ENCODE measurements at regions not wholly inside any gene's neighbourhood (a gene's known extent, or its start where the extent isn't known, plus 50 kb on each side); places are given as distances from the start of the nearest gene placed in this dataset.
A peak's percentile ranks its signal among the peaks of the same experiment; 100 is the strongest.

- DNase-seq (ENCODE audit: low spot score) = no peak
These were observed 52.0 kb downstream of the MAGEF1 start for GRCh38 chr3:184659797-184660301.

- no peak for DNase-seq (ENCODE audit: low spot score)
These were observed 53.5 kb downstream of the MAGEF1 start for GRCh38 chr3:184658223-184658928.

- DNase-seq (ENCODE audit: low spot score) = no peak
These were observed 54.8 kb downstream of the MAGEF1 start for GRCh38 chr3:184656829-184657681.

- DNase-seq (ENCODE audit: low spot score) = no peak
These were observed 55.4 kb downstream of the MAGEF1 start for GRCh38 chr3:184656458-184656828.

DNA sequence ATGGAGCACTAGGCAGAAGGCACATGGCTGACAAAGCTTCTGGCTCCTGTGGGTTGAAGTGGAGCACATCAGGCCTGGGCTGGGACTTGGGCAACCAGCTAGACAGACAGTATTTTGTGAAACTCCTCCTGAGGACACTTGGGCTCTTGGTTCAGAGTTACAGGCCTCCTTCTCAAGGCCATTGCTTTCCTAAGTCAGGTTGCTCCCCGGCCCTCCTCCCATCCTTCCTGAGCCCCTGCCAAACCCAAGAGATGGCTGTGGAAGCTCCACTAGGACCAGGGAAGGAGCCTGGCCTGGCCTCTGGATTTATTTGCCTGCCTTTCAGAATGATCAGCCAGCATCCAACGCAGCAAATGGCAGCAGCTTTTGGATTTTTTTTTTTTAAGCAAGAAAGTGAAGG is 56.3 kb downstream of the MAGEF1 start:
- DNase-seq (ENCODE audit: low spot score) = no peak

GRCh38 chr3:184654375-184654774 is 57.5 kb downstream of the MAGEF1 start:
- no peak for DNase-seq (ENCODE audit: low spot score)

DNA sequence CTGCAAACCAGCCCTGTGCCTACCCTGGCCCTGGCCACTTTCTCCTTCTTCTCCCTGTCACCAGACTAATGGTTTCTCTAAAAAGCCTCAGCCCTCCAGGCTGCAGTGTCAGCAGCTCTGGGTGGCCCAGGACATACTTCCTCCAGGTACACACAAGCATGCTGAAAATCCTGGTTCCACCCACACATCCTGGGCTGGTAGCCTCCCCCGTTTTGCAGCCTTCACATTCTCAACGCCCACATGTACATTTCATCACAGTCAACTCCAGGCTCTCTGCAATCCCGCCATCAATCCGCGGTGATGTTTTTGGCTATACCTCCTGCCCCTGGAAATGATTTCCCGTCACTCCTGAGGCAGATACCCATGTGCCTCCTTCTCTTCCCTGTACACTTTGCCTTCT is 59.4 kb downstream of the MAGEF1 start:
- no peak for DNase-seq (ENCODE audit: low spot score)

GRCh38 chr3:184651904-184652303 is 60.0 kb downstream of the MAGEF1 start:
- no peak for DNase-seq (ENCODE audit: low spot score)

DNA sequence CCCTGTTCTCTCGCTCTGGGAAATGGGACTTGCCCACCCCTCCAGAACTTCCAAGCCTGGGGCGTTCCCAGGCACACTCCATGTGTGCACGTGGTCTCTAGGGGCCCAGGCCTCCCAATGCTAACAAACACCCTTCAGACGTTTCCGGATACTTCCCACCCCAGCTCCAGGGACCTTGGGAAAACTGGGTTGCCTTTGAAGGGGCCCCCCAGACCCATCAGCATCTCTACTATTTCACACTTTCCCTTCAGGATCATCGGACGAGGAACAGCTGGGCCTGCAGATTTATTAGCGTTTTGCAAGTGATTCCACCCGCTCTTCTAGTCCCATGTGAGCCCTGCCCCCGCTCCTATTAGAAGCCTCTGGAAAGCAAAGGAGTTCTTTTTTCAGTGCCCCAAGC is 63.2 kb downstream of the MAGEF1 start:
- DNase-seq (ENCODE audit: low spot score) = no peak

- no peak for DNase-seq (ENCODE audit: low spot score)
These were observed 64.4 kb downstream of the MAGEF1 start for GRCh38 chr3:184647405-184647936.

GRCh38 chr3:184645336-184645735 is 66.5 kb downstream of the MAGEF1 start:
- no peak for DNase-seq (ENCODE audit: low spot score)

- DNase-seq (ENCODE audit: low spot score) = no peak
These were observed 68.4 kb downstream of the MAGEF1 start for GRCh38 chr3:184643442-184643841.

DNA sequence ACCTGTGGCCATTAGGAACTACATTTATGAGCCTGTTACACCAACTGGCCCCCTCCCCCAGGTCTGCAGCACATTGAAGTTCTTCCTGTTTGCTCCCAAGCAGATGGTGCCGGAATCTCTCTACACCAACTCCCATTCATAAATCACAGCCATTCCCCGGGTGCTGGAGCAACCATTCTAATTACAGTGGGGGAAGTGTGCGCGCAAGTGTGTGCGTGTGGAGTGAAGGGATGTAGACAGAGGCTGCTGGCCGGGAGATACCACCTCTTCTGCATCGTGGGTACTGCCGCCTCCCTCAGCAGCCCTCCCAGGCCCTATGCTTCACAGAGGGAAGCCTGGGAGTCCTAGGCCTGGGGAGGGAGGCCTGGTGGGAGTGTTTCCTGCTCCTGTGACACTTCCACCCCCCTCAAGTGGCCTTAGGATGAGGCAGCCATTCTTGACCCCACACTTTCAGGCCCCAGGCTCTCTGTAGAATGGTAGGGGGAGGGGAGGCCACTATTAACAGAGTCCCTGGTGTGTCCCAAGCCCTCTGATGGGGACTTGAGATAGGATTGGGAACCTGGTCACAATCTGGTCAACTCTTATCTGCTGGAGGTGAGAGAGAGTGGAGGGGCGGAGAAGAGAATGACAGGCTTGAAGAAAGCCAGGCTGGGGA is 69.1 kb downstream of the MAGEF1 start:
- DNase-seq (ENCODE audit: low spot score) = no peak

DNA sequence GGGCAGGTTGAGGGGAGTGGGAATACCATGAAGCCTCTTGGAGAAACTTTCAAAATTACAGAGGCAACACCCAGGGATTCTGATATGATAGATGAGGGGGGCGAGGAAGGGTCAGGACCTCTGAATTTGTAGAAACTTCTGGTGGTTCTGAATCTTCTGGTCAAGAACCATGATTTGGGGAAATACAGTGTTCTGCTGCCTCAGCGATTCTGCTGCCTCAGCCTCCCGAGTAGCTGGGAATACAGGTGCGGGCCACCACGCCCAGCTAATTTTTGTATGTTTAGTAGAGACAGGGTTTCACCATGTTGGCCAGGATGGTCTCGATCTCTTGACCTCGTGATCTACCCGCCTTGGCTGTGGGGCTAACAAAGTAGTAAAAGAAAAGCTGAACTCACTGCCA is 70.4 kb downstream of the MAGEF1 start:
- DNase-seq (ENCODE audit: low spot score) = no peak

DNA sequence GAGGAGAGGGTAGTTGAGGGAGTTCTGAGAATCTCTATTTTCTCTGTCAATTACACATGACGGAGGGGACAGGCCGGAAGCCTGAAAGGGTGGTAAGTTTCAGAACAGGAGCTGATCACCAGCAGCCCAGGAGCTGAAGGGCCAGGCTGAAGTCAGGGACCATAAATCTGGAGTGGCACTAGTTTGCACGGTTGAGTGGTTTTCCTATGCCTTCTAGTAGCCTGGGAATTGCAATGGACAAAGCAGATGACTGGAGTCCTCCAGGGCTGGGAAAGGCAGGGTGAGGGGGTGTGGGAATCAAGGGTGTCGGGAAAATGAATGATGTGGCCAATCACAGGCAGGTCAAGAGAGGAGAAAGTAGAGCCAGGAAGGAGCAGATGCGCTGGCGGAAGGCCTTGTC is 72.5 kb downstream of the MAGEF1 start:
- DNase-seq (ENCODE audit: low spot score) = no peak

- DNase-seq (ENCODE audit: low spot score) = peak; percentile 44
These were observed 74.2 kb downstream of the MAGEF1 start for GRCh38 chr3:184637705-184638104.

DNA sequence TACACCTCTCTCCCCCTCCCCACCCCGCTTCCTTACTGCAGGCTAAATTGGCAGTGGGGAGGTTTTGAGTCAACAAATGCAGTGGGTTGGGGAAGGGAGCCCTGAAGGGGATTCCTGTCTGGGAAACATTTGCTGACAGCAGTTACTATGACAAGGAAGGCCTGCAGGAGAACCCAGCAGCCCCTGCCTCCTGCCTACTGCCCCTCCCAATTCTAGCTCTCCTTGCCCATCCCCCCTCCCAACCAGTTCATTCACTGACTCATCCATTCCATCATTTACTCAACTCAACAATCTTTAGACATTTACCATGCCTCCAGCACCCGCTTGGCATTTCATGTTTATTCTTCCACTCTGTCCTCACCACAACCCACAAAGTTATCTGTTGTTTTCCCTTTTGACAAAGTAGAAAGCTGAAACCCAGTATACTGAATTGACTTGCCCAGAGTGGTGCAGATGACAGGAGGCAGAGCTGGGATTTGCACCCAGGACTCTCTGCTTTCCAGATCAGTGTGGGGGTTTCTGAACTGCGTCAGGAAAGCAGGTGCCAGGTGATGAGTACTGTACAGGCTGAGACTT is 75.0 kb downstream of the MAGEF1 start:
- no peak for DNase-seq (ENCODE audit: low spot score)

- no peak for DNase-seq (ENCODE audit: low spot score)
These were observed 74.2 kb downstream of the EPHB3 start for GRCh38 chr3:184635774-184636173.

GRCh38 chr3:184635126-184635525 is 73.5 kb downstream of the EPHB3 start:
- DNase-seq (ENCODE audit: low spot score) = no peak

- no peak for DNase-seq (ENCODE audit: low spot score)
These were observed 71.6 kb downstream of the EPHB3 start for GRCh38 chr3:184633237-184633579.

DNA sequence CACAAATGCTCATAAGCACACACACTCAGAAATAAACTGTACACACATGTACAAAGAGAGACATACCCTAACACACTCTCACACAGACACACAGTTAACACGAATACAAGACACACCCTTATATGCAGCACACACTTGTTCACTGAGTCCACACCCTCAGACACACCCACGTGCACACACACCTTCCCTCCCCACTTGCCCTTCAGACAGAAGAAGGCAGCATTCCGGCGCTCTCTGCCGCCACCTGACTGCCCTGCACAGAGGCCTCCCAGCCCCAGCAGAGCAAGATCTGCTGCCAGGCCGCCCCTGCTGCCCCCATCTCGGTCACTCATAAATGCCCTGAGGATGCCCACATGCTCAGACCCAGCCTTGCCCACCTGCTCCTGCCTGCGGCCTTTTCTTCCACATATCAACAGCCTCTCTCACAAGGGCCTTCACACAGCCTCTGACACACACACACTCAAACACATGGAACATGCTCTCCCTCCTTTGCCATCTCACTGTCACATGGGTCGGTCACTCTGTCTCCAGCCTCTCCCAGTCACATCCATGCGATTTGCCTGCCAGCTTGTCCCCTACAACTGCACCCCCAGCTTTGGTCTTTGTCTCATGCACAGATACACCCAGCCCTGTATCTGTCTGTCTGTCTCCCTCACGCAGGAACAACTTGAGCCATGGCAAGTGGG is 71.1 kb downstream of the EPHB3 start:
- DNase-seq (ENCODE audit: low spot score) = no peak
